Gastroesophageal sphincter (tissue), 3 donors: ENCODE measurements at regions not wholly inside any gene's neighbourhood (a gene's known extent, or its start where the extent isn't known, plus 50 kb on each side); places are given as distances from the start of the nearest gene placed in this dataset.
"Not testable (repeated sequence)": the region's sequence is repeated elsewhere in the genome, so short reads cannot be mapped to it uniquely, and the experiment has no call there.

Experiments
- EP300 ChIP-seq: sonication (generic); formaldehyde crosslinking; IDR thresholded peaks from one replicate; pipeline ENCODE4 v1.6.1; 2017; ENCODE audit warnings: antibody characterized with exemption, mild to moderate bottlenecking
- POLR2A ChIP-seq, 2 donors: fragments of 450-650 bp; IDR thresholded peaks; one replicate each; pipeline ENCODE4 v1.6.1; 2017; ENCODE audit warnings: antibody characterized with exemption in 2 of 2, mild to moderate bottlenecking in 2 of 2, moderate library complexity in 1 of 2
- POLR2AphosphoS5 ChIP-seq: sonication (generic); formaldehyde crosslinking; IDR thresholded peaks from one replicate; pipeline ENCODE4 v1.6.1; 2017; ENCODE audit warnings: antibody characterized with exemption
- TF ChIP-seq, protein P1 (sequence below), 4 experiments: fragments of 200-600 bp in 2 of 4; fragments of 450-650 bp in 2 of 4; sonication (generic) in 1 of 4; IDR thresholded peaks; one replicate each; pipeline ENCODE4 v1.5.1; 2017 to 2019; ENCODE audit warnings: antibody characterized with exemption in 4 of 4, mild to moderate bottlenecking in 2 of 4, moderate library complexity in 2 of 4

DNA sequence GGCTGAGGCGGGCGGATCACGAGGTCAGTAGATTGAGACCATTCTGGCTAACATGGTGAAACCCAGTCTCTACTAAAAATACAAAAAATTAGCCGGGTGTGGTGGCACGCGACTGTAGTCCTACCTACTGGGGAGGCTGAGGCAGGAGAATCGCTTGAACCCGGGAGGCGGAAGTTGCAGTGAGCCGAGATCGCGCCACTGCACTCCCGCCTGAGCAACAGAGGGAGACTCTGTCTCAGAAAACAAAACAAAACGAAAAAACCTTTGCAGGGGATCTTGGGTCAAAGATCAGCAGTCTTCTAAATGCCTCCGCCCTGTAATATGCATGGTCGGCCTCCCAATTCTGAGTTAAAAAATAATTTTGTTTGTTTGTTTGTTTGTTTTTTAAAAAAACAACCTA, 340.9 kb upstream of the PRKCQ start:
- TF ChIP-seq, protein P1, sequence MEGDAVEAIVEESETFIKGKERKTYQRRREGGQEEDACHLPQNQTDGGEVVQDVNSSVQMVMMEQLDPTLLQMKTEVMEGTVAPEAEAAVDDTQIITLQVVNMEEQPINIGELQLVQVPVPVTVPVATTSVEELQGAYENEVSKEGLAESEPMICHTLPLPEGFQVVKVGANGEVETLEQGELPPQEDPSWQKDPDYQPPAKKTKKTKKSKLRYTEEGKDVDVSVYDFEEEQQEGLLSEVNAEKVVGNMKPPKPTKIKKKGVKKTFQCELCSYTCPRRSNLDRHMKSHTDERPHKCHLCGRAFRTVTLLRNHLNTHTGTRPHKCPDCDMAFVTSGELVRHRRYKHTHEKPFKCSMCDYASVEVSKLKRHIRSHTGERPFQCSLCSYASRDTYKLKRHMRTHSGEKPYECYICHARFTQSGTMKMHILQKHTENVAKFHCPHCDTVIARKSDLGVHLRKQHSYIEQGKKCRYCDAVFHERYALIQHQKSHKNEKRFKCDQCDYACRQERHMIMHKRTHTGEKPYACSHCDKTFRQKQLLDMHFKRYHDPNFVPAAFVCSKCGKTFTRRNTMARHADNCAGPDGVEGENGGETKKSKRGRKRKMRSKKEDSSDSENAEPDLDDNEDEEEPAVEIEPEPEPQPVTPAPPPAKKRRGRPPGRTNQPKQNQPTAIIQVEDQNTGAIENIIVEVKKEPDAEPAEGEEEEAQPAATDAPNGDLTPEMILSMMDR (IDR thresholded peaks at IDR 0.05) = not testable (repeated sequence)
- not testable (repeated sequence) for TF ChIP-seq POLR2A (IDR thresholded peaks at IDR 0.05); POLR2AphosphoS5; EP300
